MM.1S (cell line): ENCODE measurements at regions not wholly inside any gene's neighbourhood (a gene's known extent, or its start where the extent isn't known, plus 50 kb on each side); places are given as distances from the start of the nearest gene placed in this dataset.
"Not testable (repeated sequence)": the region's sequence is repeated elsewhere in the genome, so short reads cannot be mapped to it uniquely, and the experiment has no call there.

Experiments
- DNase-seq: peaks from one replicate; pipeline ENCODE4 v3.0.0-alpha.2; 2015
- H2AFZ ChIP-seq: fragments of 300-600 bp; sonication (generic); 2 replicates; pipeline ENCODE4 v1.6.0; 2016; ENCODE audit warnings: antibody characterized with exemption, low read length
- H3F3A ChIP-seq: fragments of 300-600 bp; sonication (generic); 2 replicates; pipeline ENCODE4 v1.6.1; 2016; ENCODE audit warnings: mild to moderate bottlenecking, antibody characterized with exemption, low read length, moderate library complexity, mixed read lengths; ENCODE audit not compliant: insufficient read depth
- H3K27ac ChIP-seq: fragments of 300-600 bp; sonication (generic); 2 replicates; pipeline ENCODE4 v1.5.1; 2016; ENCODE audit warnings: mild to moderate bottlenecking, low read length
- H3K27me3 ChIP-seq: fragments of 300-600 bp; sonication (generic); replicated peaks from 2 replicates; pipeline ENCODE4 v1.6.0; 2016; ENCODE audit warnings: low read length; ENCODE audit not compliant: insufficient read depth
- H3K36me3 ChIP-seq: fragments of 300-600 bp; sonication (generic); replicated peaks from 2 replicates; pipeline ENCODE4 v1.6.1; 2016; ENCODE audit warnings: mild to moderate bottlenecking, low read length, mixed read lengths; ENCODE audit not compliant: insufficient read depth
- H3K4me1 ChIP-seq: fragments of 300-600 bp; sonication (generic); 2 replicates; pipeline ENCODE4 v1.6.1; 2016; ENCODE audit warnings: low read length, mixed read lengths
- H3K4me2 ChIP-seq: fragments of 300-600 bp; sonication (generic); 2 replicates; pipeline ENCODE4 v1.6.0; 2016; ENCODE audit warnings: low read depth, low read length
- H3K4me3 ChIP-seq: fragments of 300-600 bp; sonication (generic); 2 replicates; pipeline ENCODE4 v1.5.1; 2016; ENCODE audit warnings: low read length, mixed read lengths
- H3K79me2 ChIP-seq: fragments of 300-600 bp; sonication (generic); 2 replicates; pipeline ENCODE4 v1.6.1; 2016; ENCODE audit warnings: mixed run types, low read length, mixed read lengths
- H3K9ac ChIP-seq: fragments of 300-600 bp; sonication (generic); 2 replicates; pipeline ENCODE4 v1.6.1; 2016; ENCODE audit warnings: low read length, mixed read lengths
- H3K9me2 ChIP-seq: fragments of 300-600 bp; sonication (generic); replicated peaks from 2 replicates; pipeline ENCODE4 v1.6.1; 2016; ENCODE audit warnings: mild to moderate bottlenecking, low read length, mixed read lengths; ENCODE audit not compliant: insufficient read depth
- H3K9me3 ChIP-seq: fragments of 300-600 bp; sonication (generic); replicated peaks from 2 replicates; pipeline ENCODE4 v1.6.1; 2016; ENCODE audit warnings: mild to moderate bottlenecking, low read length, mixed read lengths; ENCODE audit not compliant: insufficient read depth
- H4K20me1 ChIP-seq: fragments of 300-600 bp; sonication (generic); 2 replicates; pipeline ENCODE4 v1.6.1; 2016; ENCODE audit warnings: mild to moderate bottlenecking, low read length, moderate library complexity, mixed read lengths; ENCODE audit not compliant: insufficient read depth
- EZH2 ChIP-seq: fragments of 300-600 bp; sonication (generic); optimal IDR thresholded peaks from 2 replicates; pipeline ENCODE3; 2017; ENCODE audit warnings: low read depth, mild to moderate bottlenecking, antibody characterized with exemption, low read length, mixed read lengths
- EZH2phosphoT487 ChIP-seq: fragments of 300-600 bp; sonication (generic); IDR thresholded peaks from 2 replicates; pipeline ENCODE4 v1.6.1; 2018; ENCODE audit warnings: antibody characterized with exemption, low read length
- TF ChIP-seq, protein P1 (sequence below): fragments of 300-600 bp; sonication (generic); IDR thresholded peaks from 2 replicates; pipeline ENCODE4 v1.5.1; 2016; ENCODE audit warnings: antibody characterized with exemption, low read length, mixed read lengths

DNA sequence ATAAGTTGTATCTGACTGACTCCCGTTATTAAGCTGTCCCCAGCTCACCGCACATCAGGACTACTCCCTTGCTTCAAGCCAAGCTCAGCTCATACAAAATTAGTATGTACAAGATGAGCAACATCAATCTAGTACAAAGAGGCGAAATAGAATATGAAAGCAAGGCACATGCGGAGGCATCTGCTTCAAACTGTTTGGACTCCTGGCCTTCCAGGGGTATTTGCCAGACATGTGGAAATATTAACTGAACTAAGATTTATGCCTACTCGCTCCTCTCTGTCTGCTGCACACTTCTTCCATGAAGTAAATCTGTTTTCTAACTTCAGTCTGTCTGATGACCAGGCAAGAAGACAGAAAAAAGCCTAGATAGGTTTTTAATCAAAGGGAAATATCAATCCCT, 499.8 kb downstream of the PID1 start:
- no peak for DNase-seq
- Histone ChIP-seq H2AFZ (no peak overlapping the region), H3K9ac (no peak overlapping the region), H3K9me2 (no peaks in the 10 kb centered on the region), H3K9me3 (no peaks in the 10 kb centered on the region), H3K79me2 (no peaks in the 10 kb centered on the region), H3K27ac (no peak overlapping the region), H3K36me3 (no peaks in the 10 kb centered on the region), H3K27me3 (no peaks in the 10 kb centered on the region), H3K4me3 (no peak overlapping the region), H4K20me1 (no peaks in the 10 kb centered on the region), H3F3A (no peaks in the 10 kb centered on the region), H3K4me2 (no peak overlapping the region), H3K4me1 (no peaks in the 10 kb centered on the region)
- TF ChIP-seq EZH2, result no peak

DNA sequence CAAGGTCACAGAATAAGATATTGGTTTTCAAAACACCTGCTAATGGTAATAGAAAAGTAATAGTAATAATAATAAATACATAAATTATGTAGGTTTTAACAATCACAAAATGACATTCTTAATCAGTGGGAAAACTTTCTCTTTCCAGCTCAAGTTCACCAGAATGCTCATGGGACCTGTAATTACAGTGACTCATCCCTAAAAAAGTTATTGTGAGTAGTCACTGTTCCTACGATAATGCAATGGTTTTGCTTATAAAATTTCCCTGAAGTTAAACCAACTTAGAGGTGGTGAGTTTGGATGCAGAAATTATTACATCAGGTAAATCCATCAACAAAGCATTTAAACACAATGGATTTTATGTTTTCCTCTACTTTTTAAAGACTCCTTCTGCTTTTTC, 502.3 kb downstream of the PID1 start:
- Histone ChIP-seq H3K79me2 (no peaks in the 10 kb centered on the region), H3K27me3 (no peaks in the 10 kb centered on the region), H3K9me2 (no peaks in the 10 kb centered on the region), H3K9ac (no peak overlapping the region), H3K27ac (no peak overlapping the region), H2AFZ (no peak overlapping the region), H4K20me1 (no peaks in the 10 kb centered on the region), H3K4me1 (no peaks in the 10 kb centered on the region), H3K4me3 (no peak overlapping the region), H3K9me3 (no peaks in the 10 kb centered on the region), H3K36me3 (no peaks in the 10 kb centered on the region), H3F3A (no peaks in the 10 kb centered on the region), H3K4me2 (no peak overlapping the region)
- no peak for DNase-seq
- TF ChIP-seq, protein P1, sequence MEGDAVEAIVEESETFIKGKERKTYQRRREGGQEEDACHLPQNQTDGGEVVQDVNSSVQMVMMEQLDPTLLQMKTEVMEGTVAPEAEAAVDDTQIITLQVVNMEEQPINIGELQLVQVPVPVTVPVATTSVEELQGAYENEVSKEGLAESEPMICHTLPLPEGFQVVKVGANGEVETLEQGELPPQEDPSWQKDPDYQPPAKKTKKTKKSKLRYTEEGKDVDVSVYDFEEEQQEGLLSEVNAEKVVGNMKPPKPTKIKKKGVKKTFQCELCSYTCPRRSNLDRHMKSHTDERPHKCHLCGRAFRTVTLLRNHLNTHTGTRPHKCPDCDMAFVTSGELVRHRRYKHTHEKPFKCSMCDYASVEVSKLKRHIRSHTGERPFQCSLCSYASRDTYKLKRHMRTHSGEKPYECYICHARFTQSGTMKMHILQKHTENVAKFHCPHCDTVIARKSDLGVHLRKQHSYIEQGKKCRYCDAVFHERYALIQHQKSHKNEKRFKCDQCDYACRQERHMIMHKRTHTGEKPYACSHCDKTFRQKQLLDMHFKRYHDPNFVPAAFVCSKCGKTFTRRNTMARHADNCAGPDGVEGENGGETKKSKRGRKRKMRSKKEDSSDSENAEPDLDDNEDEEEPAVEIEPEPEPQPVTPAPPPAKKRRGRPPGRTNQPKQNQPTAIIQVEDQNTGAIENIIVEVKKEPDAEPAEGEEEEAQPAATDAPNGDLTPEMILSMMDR, result no peak
- TF ChIP-seq EZH2, result no peak
- TF ChIP-seq EZH2phosphoT487, result no peak

DNA sequence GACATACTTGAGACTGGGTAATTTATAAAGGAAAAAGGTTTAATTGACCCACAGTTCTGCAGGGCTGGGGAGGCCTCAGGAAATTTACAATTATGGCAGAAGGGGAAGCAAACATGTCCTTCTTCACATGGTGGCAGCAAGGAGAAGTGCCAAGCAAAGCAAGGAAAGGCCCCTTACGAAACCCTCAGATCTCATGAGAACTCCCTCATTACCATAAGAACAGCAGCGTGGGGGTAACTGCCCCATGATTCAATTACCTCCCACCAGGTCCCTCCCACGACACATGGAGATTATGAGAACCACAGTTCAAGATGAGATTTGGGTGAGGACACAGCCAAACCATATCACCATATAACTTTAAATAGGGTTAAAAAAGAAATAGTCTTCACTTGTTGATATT, 502.9 kb downstream of the PID1 start:
- H3K4me1 ChIP-seq, H3K27me3 ChIP-seq, H3K79me2 ChIP-seq, H3K36me3 ChIP-seq, H3F3A ChIP-seq, DNase-seq, H3K4me3 ChIP-seq, H3K4me2 ChIP-seq, H3K27ac ChIP-seq, H2AFZ ChIP-seq, H3K9me2 ChIP-seq, H3K9me3 ChIP-seq, H4K20me1 ChIP-seq, H3K9ac ChIP-seq: not testable (repeated sequence)

DNA sequence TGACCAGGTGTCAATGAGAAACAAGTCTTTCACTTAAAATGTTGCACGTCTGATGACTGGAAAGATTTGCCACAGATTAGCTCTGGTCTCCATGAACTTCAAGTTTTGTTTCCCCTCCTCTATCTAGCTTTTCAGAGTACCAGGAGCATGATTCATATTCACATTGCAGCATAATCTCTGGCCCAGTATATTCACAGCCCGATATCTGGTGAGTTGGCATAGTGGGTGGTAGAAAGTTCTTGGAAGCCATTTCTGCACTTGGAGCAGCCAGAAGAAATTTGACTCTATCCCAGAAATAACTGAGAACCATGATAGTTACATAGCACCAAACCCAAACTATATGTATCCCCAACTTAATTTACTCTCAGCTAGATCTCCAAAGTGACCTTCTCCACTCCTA, 503.9 kb downstream of the PID1 start:
- H3F3A ChIP-seq, result no peaks in the 10 kb centered on the region
- H3K9me3 ChIP-seq, result no peaks in the 10 kb centered on the region
- no peaks in the 10 kb centered on the region for H3K9me2 ChIP-seq
- H3K36me3 ChIP-seq, result no peaks in the 10 kb centered on the region
- no peaks in the 10 kb centered on the region for H3K79me2 ChIP-seq
- no peak overlapping the region for H2AFZ ChIP-seq
- TF ChIP-seq EZH2phosphoT487, result no peak
- TF ChIP-seq, protein P1, result no peak
- no peak overlapping the region for H3K27ac ChIP-seq
- no peaks in the 10 kb centered on the region for H4K20me1 ChIP-seq
- no peak overlapping the region for H3K4me2 ChIP-seq
- H3K4me3 ChIP-seq, result no peak overlapping the region
- no peaks in the 10 kb centered on the region for H3K27me3 ChIP-seq
- no peak for DNase-seq
- H3K9ac ChIP-seq, result no peak overlapping the region
- H3K4me1 ChIP-seq, result no peaks in the 10 kb centered on the region
